ENCODE measurements at regions not wholly inside any gene's neighbourhood (a gene's known extent, or its start where the extent isn't known, plus 50 kb on each side); places are given as distances from the start of the nearest gene placed in this dataset.

- no peak overlapping the region for H3K27ac ChIP-seq (replicated peaks)
- no peak overlapping the region for H3K4me3 ChIP-seq (replicated peaks; ENCODE audit: insufficient read depth, low read length)
- no peak for TF ChIP-seq POLR2AphosphoS5 (IDR thresholded peaks at IDR 0.05; ENCODE audit: low read depth)
- no peak for TF ChIP-seq SPI1 (IDR thresholded peaks at IDR 0.05; ENCODE audit: borderline replicate concordance, low read depth)
- TF ChIP-seq, protein P1, sequence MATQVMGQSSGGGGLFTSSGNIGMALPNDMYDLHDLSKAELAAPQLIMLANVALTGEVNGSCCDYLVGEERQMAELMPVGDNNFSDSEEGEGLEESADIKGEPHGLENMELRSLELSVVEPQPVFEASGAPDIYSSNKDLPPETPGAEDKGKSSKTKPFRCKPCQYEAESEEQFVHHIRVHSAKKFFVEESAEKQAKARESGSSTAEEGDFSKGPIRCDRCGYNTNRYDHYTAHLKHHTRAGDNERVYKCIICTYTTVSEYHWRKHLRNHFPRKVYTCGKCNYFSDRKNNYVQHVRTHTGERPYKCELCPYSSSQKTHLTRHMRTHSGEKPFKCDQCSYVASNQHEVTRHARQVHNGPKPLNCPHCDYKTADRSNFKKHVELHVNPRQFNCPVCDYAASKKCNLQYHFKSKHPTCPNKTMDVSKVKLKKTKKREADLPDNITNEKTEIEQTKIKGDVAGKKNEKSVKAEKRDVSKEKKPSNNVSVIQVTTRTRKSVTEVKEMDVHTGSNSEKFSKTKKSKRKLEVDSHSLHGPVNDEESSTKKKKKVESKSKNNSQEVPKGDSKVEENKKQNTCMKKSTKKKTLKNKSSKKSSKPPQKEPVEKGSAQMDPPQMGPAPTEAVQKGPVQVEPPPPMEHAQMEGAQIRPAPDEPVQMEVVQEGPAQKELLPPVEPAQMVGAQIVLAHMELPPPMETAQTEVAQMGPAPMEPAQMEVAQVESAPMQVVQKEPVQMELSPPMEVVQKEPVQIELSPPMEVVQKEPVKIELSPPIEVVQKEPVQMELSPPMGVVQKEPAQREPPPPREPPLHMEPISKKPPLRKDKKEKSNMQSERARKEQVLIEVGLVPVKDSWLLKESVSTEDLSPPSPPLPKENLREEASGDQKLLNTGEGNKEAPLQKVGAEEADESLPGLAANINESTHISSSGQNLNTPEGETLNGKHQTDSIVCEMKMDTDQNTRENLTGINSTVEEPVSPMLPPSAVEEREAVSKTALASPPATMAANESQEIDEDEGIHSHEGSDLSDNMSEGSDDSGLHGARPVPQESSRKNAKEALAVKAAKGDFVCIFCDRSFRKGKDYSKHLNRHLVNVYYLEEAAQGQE (IDR thresholded peaks at IDR 0.05; ENCODE audit: insufficient replicate concordance, low read depth): no peak
- no peaks in the 10 kb centered on the region for H3K27me3 ChIP-seq (ENCODE audit: insufficient read depth, poor library complexity, severe bottlenecking)
- no peak for DNase-seq (ENCODE audit: low read depth in 1 of 2, low spot score in 1 of 2)
Observed at GRCh38 chr2:104787298-104788065, 66.4 kb upstream of the POU3F3 start.

DNA sequence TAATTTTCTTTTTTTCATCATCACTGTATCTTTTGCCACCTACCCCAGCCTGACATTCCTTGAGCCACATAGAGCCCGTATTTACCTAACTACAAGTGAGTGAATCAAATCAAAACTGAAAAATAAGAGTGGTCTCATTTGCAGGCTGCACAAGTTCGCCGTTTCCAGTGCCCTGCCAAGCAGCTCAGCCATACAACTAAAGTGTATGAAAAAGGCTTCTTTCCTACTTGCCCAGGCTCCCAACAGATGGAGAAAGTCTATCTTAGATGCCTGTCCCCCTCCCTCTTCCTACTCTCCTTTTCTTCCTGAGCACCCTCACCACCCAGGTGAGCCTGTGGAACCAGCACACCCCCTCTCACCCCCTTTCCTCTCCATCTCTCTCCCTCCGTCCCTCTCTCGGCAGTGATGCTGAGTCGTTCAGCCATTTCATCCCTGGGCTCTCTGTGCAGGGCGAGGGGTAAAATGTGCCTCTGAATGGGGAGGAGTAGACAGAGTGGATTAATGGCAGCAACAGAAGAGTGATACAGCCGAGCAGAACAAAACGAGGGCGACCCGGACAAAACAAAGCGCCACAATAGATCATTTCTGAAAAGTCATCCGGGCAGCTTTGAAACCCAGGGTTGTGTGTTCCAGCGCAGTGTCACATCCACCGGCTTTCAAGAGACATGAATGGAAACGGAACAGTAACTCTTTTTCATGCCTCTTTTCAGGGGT lies 65.0 kb upstream of the POU3F3 start:
- TF ChIP-seq CTCF (IDR thresholded peaks at IDR 0.05; ENCODE audit: insufficient read depth, low read length): no peak
- TF ChIP-seq GABPA (IDR thresholded peaks at IDR 0.05; ENCODE audit: low read depth): no peak
- no peak for TF ChIP-seq SPI1 (IDR thresholded peaks at IDR 0.05; ENCODE audit: borderline replicate concordance, low read depth)
- no peak for TF ChIP-seq POLR2AphosphoS5 (IDR thresholded peaks at IDR 0.05; ENCODE audit: low read depth)
- TF ChIP-seq, protein P1 (IDR thresholded peaks at IDR 0.05; ENCODE audit: insufficient replicate concordance, low read depth): no peak
- Histone ChIP-seq H3K4me3 (replicated peaks; ENCODE audit: insufficient read depth, low read length) (no peak overlapping the region), H3K27ac (replicated peaks) (no peak overlapping the region), H3K27me3 (ENCODE audit: insufficient read depth, poor library complexity, severe bottlenecking) (no peaks in the 10 kb centered on the region)
- DNase-seq (ENCODE audit: low read depth in 1 of 2, low spot score in 1 of 2): no peak

DNA sequence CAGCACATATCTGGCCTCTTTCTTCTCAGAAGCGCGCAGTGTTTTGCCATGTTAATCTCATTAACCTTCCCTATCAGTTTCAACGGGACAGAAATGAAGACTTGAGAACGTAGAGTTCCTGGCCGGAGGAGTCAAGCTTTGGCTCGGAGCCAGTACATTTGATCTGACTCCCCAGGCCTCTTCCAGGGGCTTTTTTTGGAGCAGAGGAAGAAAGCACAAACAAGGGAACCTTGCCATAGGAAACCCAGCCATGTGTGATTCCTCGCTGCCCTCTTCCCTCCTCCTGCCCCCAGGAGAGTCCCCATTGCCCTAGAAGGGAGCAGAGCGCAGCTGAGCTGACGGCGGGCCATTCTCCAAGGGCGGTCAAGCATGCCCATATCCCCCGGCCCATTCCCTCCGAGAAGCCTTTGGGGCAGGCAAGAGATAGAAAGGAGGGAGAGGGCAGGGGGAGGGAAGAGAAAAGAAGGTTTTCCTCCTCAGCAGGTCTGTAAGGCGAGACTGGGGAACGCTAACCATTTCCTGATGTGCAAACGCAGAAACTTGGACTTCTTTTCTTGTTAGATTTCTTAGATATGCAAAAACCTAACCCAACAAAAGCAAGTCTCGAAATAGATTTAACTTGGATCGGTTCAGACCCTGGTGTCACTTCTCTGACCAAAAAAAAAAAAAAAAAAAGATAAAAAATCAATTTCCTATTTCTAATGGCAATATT lies 63.7 kb upstream of the POU3F3 start:
- no peak for DNase-seq (ENCODE audit: low read depth in 1 of 2, low spot score in 1 of 2)
- TF ChIP-seq POLR2AphosphoS5 (IDR thresholded peaks at IDR 0.05; ENCODE audit: low read depth): no peak
- TF ChIP-seq, protein P1 (IDR thresholded peaks at IDR 0.05; ENCODE audit: insufficient replicate concordance, low read depth): no peak
- no peak for TF ChIP-seq SPI1 (IDR thresholded peaks at IDR 0.05; ENCODE audit: borderline replicate concordance, low read depth)
- no peak for TF ChIP-seq CTCF (IDR thresholded peaks at IDR 0.05; ENCODE audit: insufficient read depth, low read length)
- TF ChIP-seq GABPA (IDR thresholded peaks at IDR 0.05; ENCODE audit: low read depth): no peak
- Histone ChIP-seq H3K4me3 (replicated peaks; ENCODE audit: insufficient read depth, low read length) (no peak overlapping the region), H3K27ac (replicated peaks) (no peak overlapping the region), H3K27me3 (ENCODE audit: insufficient read depth, poor library complexity, severe bottlenecking) (no peaks in the 10 kb centered on the region)

All from HL-60 (cell line).